ENCODE measurements at regions not wholly inside any gene's neighbourhood (a gene's known extent, or its start where the extent isn't known, plus 50 kb on each side); places are given as distances from the start of the nearest gene placed in this dataset.
"Not testable (repeated sequence)": the region's sequence is repeated elsewhere in the genome, so short reads cannot be mapped to it uniquely, and the experiment has no call there.

DNA sequence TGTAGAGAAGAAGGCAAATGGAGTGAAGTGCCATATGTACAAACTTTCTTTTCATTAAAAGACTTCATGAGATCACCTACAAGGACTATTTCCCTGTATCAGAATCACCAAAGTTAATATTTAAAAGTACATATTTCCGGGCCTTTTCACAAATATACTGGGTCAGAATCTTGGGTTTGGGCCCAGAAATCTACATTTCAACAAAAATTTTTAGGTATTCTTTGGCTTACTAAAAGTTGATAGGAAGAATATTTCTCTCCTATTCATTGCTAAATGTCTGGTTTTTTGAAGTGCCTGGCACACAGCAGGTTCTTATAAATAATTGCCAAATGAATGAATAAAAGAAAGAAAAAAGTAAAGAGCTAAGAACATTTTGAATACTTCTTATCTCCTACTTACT, 843.8 kb upstream of the ACVR2A start:
- no peak for DNase-seq (ENCODE audit: low read depth)
- TF ChIP-seq, protein P1, sequence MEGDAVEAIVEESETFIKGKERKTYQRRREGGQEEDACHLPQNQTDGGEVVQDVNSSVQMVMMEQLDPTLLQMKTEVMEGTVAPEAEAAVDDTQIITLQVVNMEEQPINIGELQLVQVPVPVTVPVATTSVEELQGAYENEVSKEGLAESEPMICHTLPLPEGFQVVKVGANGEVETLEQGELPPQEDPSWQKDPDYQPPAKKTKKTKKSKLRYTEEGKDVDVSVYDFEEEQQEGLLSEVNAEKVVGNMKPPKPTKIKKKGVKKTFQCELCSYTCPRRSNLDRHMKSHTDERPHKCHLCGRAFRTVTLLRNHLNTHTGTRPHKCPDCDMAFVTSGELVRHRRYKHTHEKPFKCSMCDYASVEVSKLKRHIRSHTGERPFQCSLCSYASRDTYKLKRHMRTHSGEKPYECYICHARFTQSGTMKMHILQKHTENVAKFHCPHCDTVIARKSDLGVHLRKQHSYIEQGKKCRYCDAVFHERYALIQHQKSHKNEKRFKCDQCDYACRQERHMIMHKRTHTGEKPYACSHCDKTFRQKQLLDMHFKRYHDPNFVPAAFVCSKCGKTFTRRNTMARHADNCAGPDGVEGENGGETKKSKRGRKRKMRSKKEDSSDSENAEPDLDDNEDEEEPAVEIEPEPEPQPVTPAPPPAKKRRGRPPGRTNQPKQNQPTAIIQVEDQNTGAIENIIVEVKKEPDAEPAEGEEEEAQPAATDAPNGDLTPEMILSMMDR (conservative IDR thresholded peaks at IDR 0.05; ENCODE audit: low read depth, low read length) = no peak

DNA sequence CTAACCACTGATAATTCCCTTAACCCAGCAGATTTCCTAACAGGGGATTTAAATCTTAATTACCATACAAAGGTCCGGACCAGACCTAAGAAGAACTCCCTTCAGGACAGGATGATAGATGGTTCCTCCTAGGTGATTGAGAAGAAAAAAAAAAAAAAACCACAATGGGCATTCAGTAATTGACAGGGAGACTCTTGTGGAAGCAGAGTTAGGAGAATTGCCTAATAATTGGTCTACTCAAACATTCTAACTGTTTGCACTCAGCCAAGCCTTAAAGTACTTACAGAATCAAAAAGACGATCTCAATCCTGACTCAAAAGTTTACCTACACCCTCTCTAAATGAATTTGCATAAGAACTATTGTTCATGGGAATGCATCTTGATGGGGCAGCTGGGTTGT, 844.7 kb upstream of the ACVR2A start:
- H3K4me3 ChIP-seq (ENCODE audit: low read depth, low read length); DNase-seq (ENCODE audit: low read depth): not testable (repeated sequence)

More for the DNA sequence above, 843.8 kb upstream of the ACVR2A start:
- no peak overlapping the region for H3K4me3 ChIP-seq (ENCODE audit: low read depth, low read length)

GRCh38 chr2:146997945-146998344, 846.9 kb upstream of the ACVR2A start:
- DNase-seq (ENCODE audit: low read depth) = no peak
- no peak overlapping the region for H3K4me3 ChIP-seq (ENCODE audit: low read depth, low read length)
- TF ChIP-seq, protein P1 (conservative IDR thresholded peaks at IDR 0.05; ENCODE audit: low read depth, low read length) = no peak

DNA sequence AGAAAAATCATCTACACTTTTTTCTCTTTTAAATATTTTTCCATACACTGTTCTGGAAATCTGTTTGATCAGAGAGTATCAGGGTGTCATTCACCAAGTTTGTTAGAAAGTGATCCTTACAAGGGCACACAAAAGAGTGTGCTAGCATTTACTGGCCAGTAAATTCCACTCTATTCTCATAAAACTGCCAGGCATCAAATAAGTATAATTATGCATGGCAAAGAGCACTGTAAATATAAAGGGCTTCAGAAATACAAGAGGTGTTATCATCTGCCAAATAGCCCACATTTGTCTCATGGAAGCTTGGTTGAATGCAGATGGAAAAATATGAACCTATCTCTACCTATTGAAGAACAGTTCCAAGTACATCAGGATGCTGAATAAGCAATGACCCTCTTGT, 847.3 kb upstream of the ACVR2A start:
- TF ChIP-seq, protein P1 (conservative IDR thresholded peaks at IDR 0.05; ENCODE audit: low read depth, low read length) = no peak
- DNase-seq (ENCODE audit: low read depth) = no peak
- H3K4me3 ChIP-seq (ENCODE audit: low read depth, low read length) = no peak overlapping the region

DNA sequence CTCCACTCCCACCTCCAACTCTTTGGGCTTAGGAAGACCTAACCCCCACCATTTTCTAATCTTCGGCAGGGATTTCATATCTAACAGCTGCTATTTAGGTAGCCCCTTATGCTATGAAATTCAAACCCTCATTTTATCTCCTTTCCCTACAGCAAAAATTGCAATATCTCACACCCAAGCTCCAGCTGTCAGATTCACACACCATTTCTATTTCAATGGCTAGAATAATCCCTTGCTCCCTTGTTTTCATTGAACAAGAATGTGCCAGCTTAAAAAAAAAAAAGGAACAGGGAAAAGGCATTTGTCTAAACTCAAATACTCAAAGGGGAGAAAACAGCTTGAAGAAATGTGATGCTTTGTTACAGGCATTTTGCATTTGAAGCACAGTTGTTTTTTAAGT, 850.6 kb upstream of the ACVR2A start:
- no peak overlapping the region for H3K4me3 ChIP-seq (ENCODE audit: low read depth, low read length)
- no peak for DNase-seq (ENCODE audit: low read depth)
- TF ChIP-seq, protein P1 (conservative IDR thresholded peaks at IDR 0.05; ENCODE audit: low read depth, low read length) = no peak

DNA sequence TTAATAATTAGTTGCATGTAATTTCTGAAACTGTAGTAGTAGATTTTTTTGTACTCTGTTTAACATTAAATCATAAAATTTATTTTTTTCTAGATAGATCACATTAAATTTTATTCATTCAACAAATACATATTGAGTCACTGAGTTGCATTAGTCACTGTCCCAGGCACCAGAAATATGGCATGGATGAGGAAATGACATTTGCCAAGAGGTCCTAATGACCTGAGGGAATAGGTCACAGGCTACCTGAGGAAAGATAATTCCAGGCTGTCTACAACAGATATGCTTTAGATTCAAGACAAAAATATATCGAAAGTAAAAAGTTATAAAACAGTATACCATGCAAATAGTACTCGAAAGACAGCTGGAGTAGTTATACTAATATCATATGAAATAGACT, 852.4 kb upstream of the ACVR2A start:
- no peak for DNase-seq (ENCODE audit: low read depth)
- TF ChIP-seq, protein P1 (conservative IDR thresholded peaks at IDR 0.05; ENCODE audit: low read depth, low read length) = no peak
- no peak overlapping the region for H3K4me3 ChIP-seq (ENCODE audit: low read depth, low read length)

- DNase-seq (ENCODE audit: low read depth) = no peak
- TF ChIP-seq, protein P1 (conservative IDR thresholded peaks at IDR 0.05; ENCODE audit: low read depth, low read length) = no peak
- no peak overlapping the region for H3K4me3 ChIP-seq (ENCODE audit: low read depth, low read length)
These were observed 852.8 kb upstream of the ACVR2A start for GRCh38 chr2:146992057-146992456.
